CD4-positive, alpha-beta T cell (primary cell): ENCODE measurements at regions not wholly inside any gene's neighbourhood (a gene's known extent, or its start where the extent isn't known, plus 50 kb on each side); places are given as distances from the start of the nearest gene placed in this dataset.

Source experiments
- ATAC-seq: fragments of 200-7000 bp; cut with Tn5 transposase; one replicate; pipeline ENCODE4 v1.10.0; 2022; ENCODE audit warnings: mild to moderate bottlenecking; ENCODE audit not compliant: poor library complexity
- CTCF ChIA-PET: fragments of 350-600 bp; sonication (Branson Sonifier 250); formaldehyde crosslinking; loops from one replicate; lab custom pipeline; 2021; ENCODE audit warnings: antibody characterized with exemption, inconsistent platforms; lab: Charles Lee
- POLR2A ChIA-PET: fragments of 350-600 bp; sonication (Branson Sonifier 250); formaldehyde crosslinking; loops from one replicate; lab custom pipeline; 2021; ENCODE audit warnings: antibody characterized with exemption, inconsistent platforms; lab: Charles Lee
- DNase-seq, 14 experiments: peaks; one replicate each; pipeline ENCODE4 v3.0.0-alpha.2; 2013 to 2020; ENCODE audit warnings: mixed read lengths in 2 of 14
- H3K27ac ChIP-seq, 2 donors: one replicate each; pipeline versions ENCODE4 v1.5.1 to v1.7.0; 2013; ENCODE audit warnings: low read length in 2 of 2, low read depth in 1 of 2, mild to moderate bottlenecking in 1 of 2
- H3K27me3 ChIP-seq, 2 experiments: 1 replicate in 1 of 2; 2 replicates in 1 of 2; pipeline versions ENCODE4 v1.6.1 to v1.7.0; 2013; ENCODE audit warnings: low read length in 2 of 2, control low read depth in 1 of 2, mild to moderate bottlenecking in 1 of 2, moderate library complexity in 1 of 2; ENCODE audit not compliant: insufficient read depth in 2 of 2, control insufficient read depth in 1 of 2
- H3K36me3 ChIP-seq: one replicate; pipeline ENCODE4 v1.6.1; 2013; ENCODE audit warnings: low read length, control low read depth; ENCODE audit not compliant: insufficient read depth
- H3K4me1 ChIP-seq: one replicate; pipeline ENCODE4 v1.6.1; 2013; ENCODE audit warnings: low read length, control low read depth; ENCODE audit not compliant: insufficient read depth
- H3K4me3 ChIP-seq: one replicate; pipeline ENCODE4 v1.5.1; 2013; ENCODE audit warnings: mild to moderate bottlenecking, low read length, moderate library complexity
- H3K9me3 ChIP-seq, 2 experiments: 1 replicate in 1 of 2; 2 replicates in 1 of 2; pipeline versions ENCODE4 v1.6.1 to v1.7.0; 2013; ENCODE audit warnings: low read length in 2 of 2, mild to moderate bottlenecking in 2 of 2, control low read depth in 1 of 2, moderate library complexity in 1 of 2; ENCODE audit not compliant: control insufficient read depth in 1 of 2, insufficient read depth in 1 of 2
- H3K27ac Mint-ChIP-seq: one replicate; pipeline ENCODE4 v1.8.0; 2020; ENCODE audit warnings: mixed read lengths
- H3K27me3 Mint-ChIP-seq: one replicate; pipeline ENCODE4 v1.8.0; 2021; ENCODE audit warnings: mixed read lengths
- H3K36me3 Mint-ChIP-seq: one replicate; pipeline ENCODE4 v1.8.0; 2021; ENCODE audit warnings: low read depth, mixed read lengths
- H3K4me1 Mint-ChIP-seq: one replicate; pipeline ENCODE4 v1.8.0; 2021; ENCODE audit warnings: low read depth, mixed read lengths
- H3K4me3 Mint-ChIP-seq: one replicate; pipeline ENCODE4 v1.8.0; 2020; ENCODE audit warnings: mild to moderate bottlenecking, mixed read lengths
- H3K9me3 Mint-ChIP-seq: one replicate; pipeline ENCODE4 v1.8.0; 2020; ENCODE audit warnings: mixed read lengths
- CTCF ChIP-seq: fragments of 200-600 bp; IDR thresholded peaks from one replicate; pipeline ENCODE4 v1.8.0; 2022; ENCODE audit warnings: antibody characterized with exemption, mild to moderate bottlenecking
- intact Hi-C, 2 experiments: fragments of 100-400 bp; cut with DNase I in 1 of 2; cut with micrococcal nuclease in 1 of 2; formaldehyde crosslinking; loops; one replicate each; pipeline versions ENCODE4 v1.15.1 to v1.9.0; 2023 to 2025; cut with DNase I, micrococcal nuclease

- Mint-ChIP-seq H3K27me3 (peaks cover 4% of the 10 kb centered on the region), H3K36me3 (no peaks in the 10 kb centered on the region), H3K9me3 (no peaks in the 10 kb centered on the region), H3K27ac (no peak overlapping the region), H3K4me3 (no peak overlapping the region), H3K4me1 (no peaks in the 10 kb centered on the region)
- intact Hi-C loops: loop anchor here in 1 of 2 experiments (10.0 kb wide), 1 partner anchor 1198 kb away; no protein-coding TSS in a partner anchor
- Histone ChIP-seq H3K27ac (no peak overlapping the region), H3K36me3 (no peaks in the 10 kb centered on the region), H3K27me3 (no peaks in the 10 kb centered on the region), H3K9me3 (no peaks in the 10 kb centered on the region), H3K4me1 (no peaks in the 10 kb centered on the region), H3K4me3 (no peak overlapping the region)
- POLR2A ChIA-PET: no interaction called here
- TF ChIP-seq CTCF: no peak
- DNase-seq (no peak), ATAC-seq (no peak)
- CTCF ChIA-PET: no interaction called here
These were observed 65.7 kb upstream of the FGF13 start for GRCh38 chrX:138777230-138777629.

DNA sequence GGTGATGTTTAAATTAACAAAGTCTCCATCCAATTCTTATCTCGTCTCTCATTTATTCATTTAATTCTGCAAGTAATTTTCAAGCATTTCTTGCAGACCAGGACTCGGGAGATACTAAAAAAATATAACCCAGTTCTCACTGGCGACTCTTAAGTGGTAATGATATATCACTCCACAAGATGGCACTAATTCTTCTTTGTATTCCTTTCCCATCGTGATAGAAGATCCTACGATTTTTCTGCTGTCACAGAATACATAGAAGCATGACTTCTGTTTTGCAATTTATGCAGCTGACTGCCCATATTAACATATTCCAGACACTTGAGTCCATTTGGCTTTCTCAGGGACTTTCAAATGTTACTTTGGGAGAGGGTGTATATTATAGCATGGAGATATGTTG is 64.0 kb upstream of the FGF13 start:
- peak in 1 of 14 experiments; percentile 1 for DNase-seq

GRCh38 chrX:138771047-138771446 is 59.5 kb upstream of the FGF13 start:
- DNase-seq (peak in 1 of 14 experiments; percentile 1), ATAC-seq (no peak)
- Histone ChIP-seq H3K27ac (no peak overlapping the region), H3K4me3 (no peak overlapping the region), H3K4me1 (no peaks in the 10 kb centered on the region), H3K36me3 (no peaks in the 10 kb centered on the region), H3K9me3 (no peaks in the 10 kb centered on the region), H3K27me3 (no peaks in the 10 kb centered on the region)
- Mint-ChIP-seq H3K4me1 (no peaks in the 10 kb centered on the region), H3K4me3 (no peak overlapping the region), H3K9me3 (no peaks in the 10 kb centered on the region), H3K27ac (no peak overlapping the region), H3K27me3 (peaks cover 4% of the 10 kb centered on the region), H3K36me3 (no peaks in the 10 kb centered on the region)
- no peak for TF ChIP-seq CTCF
- ChIA-PET POLR2A (no interaction called here), CTCF (no interaction called here)
- intact Hi-C loops: loop anchor here in 1 of 2 experiments (10.0 kb wide), 1 partner anchor 1204 kb away; no protein-coding TSS in a partner anchor

More for the DNA sequence above, 64.0 kb upstream of the FGF13 start:
- no peak for ATAC-seq
- TF ChIP-seq CTCF: no peak
- Histone ChIP-seq H3K9me3 (no peaks in the 10 kb centered on the region), H3K27ac (no peak overlapping the region), H3K4me3 (no peak overlapping the region), H3K36me3 (no peaks in the 10 kb centered on the region), H3K27me3 (no peaks in the 10 kb centered on the region), H3K4me1 (no peaks in the 10 kb centered on the region)
- intact Hi-C loops: loop anchor here in 1 of 2 experiments (10.0 kb wide), 1 partner anchor 1199 kb away; no protein-coding TSS in a partner anchor
- no peaks in the 10 kb centered on the region for H3K9me3 Mint-ChIP-seq
- H3K4me3 Mint-ChIP-seq: no peak overlapping the region
- ChIA-PET POLR2A (no interaction called here), CTCF (interaction anchor here (0.7 kb wide), 1 partner anchor 282 kb away, joined by 3 read pairs; no protein-coding TSS in a partner anchor)
- H3K36me3 Mint-ChIP-seq: no peaks in the 10 kb centered on the region
- no peaks in the 10 kb centered on the region for H3K4me1 Mint-ChIP-seq
- H3K27ac Mint-ChIP-seq: no peak overlapping the region
- peaks cover 4% of the 10 kb centered on the region for H3K27me3 Mint-ChIP-seq
